Hepatocyte (in vitro differentiated cells): ENCODE measurements at regions not wholly inside any gene's neighbourhood (a gene's known extent, or its start where the extent isn't known, plus 50 kb on each side); places are given as distances from the start of the nearest gene placed in this dataset.

Experiments used
- DNase-seq: peaks from one replicate; pipeline ENCODE4 v3.0.0-alpha.2; 2016; ENCODE audit warnings: low spot score
- H2AFZ ChIP-seq: fragments of 200-600 bp; sonication (generic); 2 replicates; pipeline ENCODE4 v1.6.0; 2016; ENCODE audit warnings: antibody characterized with exemption, mild to moderate bottlenecking
- H3K27ac ChIP-seq: fragments of 200-600 bp; sonication (generic); 2 replicates; pipeline ENCODE4 v1.5.1; 2016; ENCODE audit warnings: mild to moderate bottlenecking
- H3K27me3 ChIP-seq: fragments of 200-600 bp; sonication (generic); 2 replicates; pipeline ENCODE4 v1.6.1; 2016
- H3K36me3 ChIP-seq: fragments of 200-600 bp; sonication (generic); replicated peaks from 2 replicates; pipeline ENCODE4 v1.5.1; 2016; ENCODE audit warnings: low read depth; ENCODE audit not compliant: insufficient read depth
- H3K4me1 ChIP-seq: fragments of 200-600 bp; sonication (generic); 2 replicates; pipeline ENCODE4 v1.5.1; 2016; ENCODE audit warnings: mild to moderate bottlenecking, moderate library complexity; ENCODE audit not compliant: insufficient read depth
- H3K4me2 ChIP-seq: fragments of 200-600 bp; sonication (generic); 2 replicates; pipeline ENCODE4 v1.6.0; 2016
- H3K4me3 ChIP-seq: fragments of 200-600 bp; sonication (generic); 2 replicates; pipeline ENCODE4 v1.5.1; 2016; ENCODE audit warnings: mild to moderate bottlenecking
- H3K79me2 ChIP-seq: fragments of 200-600 bp; sonication (generic); 2 replicates; pipeline ENCODE4 v1.6.0; 2017; ENCODE audit warnings: mild to moderate bottlenecking
- H3K9me2 ChIP-seq: fragments of 200-600 bp; sonication (generic); replicated peaks from 2 replicates; pipeline ENCODE4 v1.6.0; 2017; ENCODE audit warnings: mild to moderate bottlenecking; ENCODE audit not compliant: insufficient read depth
- H3K9me3 ChIP-seq: fragments of 200-600 bp; sonication (generic); 2 replicates; pipeline ENCODE4 v1.5.1; 2016; ENCODE audit warnings: low read depth, mild to moderate bottlenecking
- H4K20me1 ChIP-seq: fragments of 200-600 bp; sonication (generic); 2 replicates; pipeline ENCODE4 v1.6.0; 2016; ENCODE audit warnings: mild to moderate bottlenecking; ENCODE audit not compliant: insufficient read depth, poor library complexity, severe bottlenecking
- CTCF ChIP-seq: fragments of 200-600 bp; sonication (generic); IDR thresholded peaks from 2 replicates; pipeline ENCODE4 v1.5.1; 2016; ENCODE audit warnings: antibody characterized with exemption, mild to moderate bottlenecking; ENCODE audit not compliant: poor library complexity
- EZH2 ChIP-seq: fragments of 200-600 bp; sonication (generic); IDR thresholded peaks from 2 replicates; pipeline ENCODE4 v1.6.1; 2016; ENCODE audit warnings: antibody characterized with exemption, mild to moderate bottlenecking, borderline replicate concordance
- EZH2phosphoT487 ChIP-seq: fragments of 200-600 bp; sonication (generic); IDR thresholded peaks from one replicate; pipeline ENCODE4 v1.6.1; 2018; ENCODE audit warnings: antibody characterized with exemption, mild to moderate bottlenecking, low read depth, moderate library complexity; ENCODE audit not compliant: unreplicated experiment, severe bottlenecking
- WGBS: methylation state at CpG from one replicate; pipeline ENCODE4 v1.1.6; 2016; ENCODE audit warnings: low lambda C conversion rate; ENCODE audit errors: missing lambda C conversion rate; 5-methylcytosine and 5-hydroxymethylcytosine counted together

DNA sequence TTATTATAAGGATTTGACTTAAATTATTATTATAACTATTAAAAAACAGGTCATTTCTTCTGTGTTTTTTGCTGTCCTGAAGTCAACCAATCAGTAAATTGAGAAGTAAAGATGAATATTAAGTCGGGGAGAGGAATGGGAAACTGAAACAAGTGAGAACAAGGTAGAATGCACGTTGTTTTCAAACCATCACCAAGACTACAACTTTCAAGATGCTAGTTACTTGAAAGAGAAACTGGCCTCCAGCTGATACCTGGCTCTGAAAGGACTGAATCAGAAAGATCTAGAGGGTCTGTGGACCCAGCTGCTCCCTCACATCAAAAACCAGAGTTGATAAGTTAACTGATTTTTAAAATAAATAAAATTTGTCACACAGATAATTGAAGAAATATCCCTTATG is 1301.5 kb upstream of the ATXN8OS start:
- no peak for DNase-seq

DNA sequence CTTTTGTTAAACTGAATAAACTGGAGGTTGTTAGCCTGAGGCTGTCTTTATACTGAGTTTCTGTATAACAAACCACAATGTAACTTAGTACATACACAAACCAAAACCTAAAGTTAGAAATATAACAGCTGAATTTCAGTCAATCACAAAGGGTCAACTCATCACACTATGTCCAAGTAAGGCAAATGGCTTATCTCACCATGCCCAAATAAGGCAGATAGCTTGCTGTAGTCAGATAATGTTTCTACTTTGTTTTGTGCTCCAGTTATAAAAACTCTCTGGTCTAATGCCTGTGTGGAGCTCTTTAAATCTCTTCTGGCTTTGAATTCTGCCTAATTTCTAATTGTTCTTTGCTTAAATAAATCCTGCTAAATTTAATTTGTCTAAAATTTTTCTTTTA is 1323.4 kb upstream of the ATXN8OS start:
- H3K36me3 ChIP-seq, result no peaks in the 10 kb centered on the region
- H3K4me1 ChIP-seq, result no peaks in the 10 kb centered on the region
- no peaks in the 10 kb centered on the region for H3K27me3 ChIP-seq
- no peak for TF ChIP-seq EZH2
- TF ChIP-seq CTCF, result no peak
- no peak overlapping the region for H2AFZ ChIP-seq
- H3K27ac ChIP-seq, result no peak overlapping the region
- H3K79me2 ChIP-seq, result no peaks in the 10 kb centered on the region
- no peaks in the 10 kb centered on the region for H3K9me2 ChIP-seq
- no peak overlapping the region for H3K4me3 ChIP-seq
- H4K20me1 ChIP-seq, result no peaks in the 10 kb centered on the region
- H3K4me2 ChIP-seq, result no peak overlapping the region
- no peak for DNase-seq
- no peaks in the 10 kb centered on the region for H3K9me3 ChIP-seq

More for the DNA sequence above, 1301.5 kb upstream of the ATXN8OS start:
- Histone ChIP-seq H3K36me3 (no peaks in the 10 kb centered on the region), H3K79me2 (no peaks in the 10 kb centered on the region), H3K4me2 (no peak overlapping the region), H3K4me1 (no peaks in the 10 kb centered on the region), H3K9me2 (no peaks in the 10 kb centered on the region), H3K27ac (no peak overlapping the region), H3K27me3 (no peaks in the 10 kb centered on the region), H2AFZ (no peak overlapping the region), H4K20me1 (no peaks in the 10 kb centered on the region), H3K4me3 (no peak overlapping the region), H3K9me3 (no peaks in the 10 kb centered on the region)
- 82% methylated on average over 2 of the region's 2 CpGs for WGBS
- no peak for TF ChIP-seq EZH2

DNA sequence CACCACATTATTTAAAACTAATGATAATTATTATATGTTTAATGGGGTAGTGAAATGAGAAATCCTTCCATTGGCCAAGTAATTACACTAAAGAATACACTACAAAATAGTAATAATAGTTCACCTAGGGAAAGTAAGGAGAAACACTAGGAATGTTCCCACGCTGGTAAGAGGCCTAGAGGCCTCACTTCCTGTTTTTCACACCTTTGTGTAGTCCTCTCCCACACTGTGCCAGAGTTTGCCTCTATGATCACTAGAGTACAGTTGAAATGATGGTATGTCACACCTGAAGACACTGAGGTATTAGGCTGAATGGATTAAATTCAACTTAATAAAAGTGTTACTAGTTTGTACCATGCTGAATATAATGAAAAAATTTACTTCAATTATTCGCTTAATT is 1348.0 kb upstream of the ATXN8OS start:
- WGBS, result 87% methylated on average over 2 of the region's 2 CpGs
- Histone ChIP-seq H3K27me3 (no peaks in the 10 kb centered on the region), H3K4me3 (no peak overlapping the region), H4K20me1 (no peaks in the 10 kb centered on the region), H3K36me3 (no peaks in the 10 kb centered on the region), H2AFZ (no peak overlapping the region), H3K4me2 (no peak overlapping the region), H3K4me1 (no peaks in the 10 kb centered on the region), H3K79me2 (no peaks in the 10 kb centered on the region), H3K9me3 (no peaks in the 10 kb centered on the region), H3K27ac (no peak overlapping the region), H3K9me2 (no peaks in the 10 kb centered on the region)
- no peak for TF ChIP-seq CTCF
- no peak for TF ChIP-seq EZH2phosphoT487
- TF ChIP-seq EZH2, result no peak
- DNase-seq, result no peak

DNA sequence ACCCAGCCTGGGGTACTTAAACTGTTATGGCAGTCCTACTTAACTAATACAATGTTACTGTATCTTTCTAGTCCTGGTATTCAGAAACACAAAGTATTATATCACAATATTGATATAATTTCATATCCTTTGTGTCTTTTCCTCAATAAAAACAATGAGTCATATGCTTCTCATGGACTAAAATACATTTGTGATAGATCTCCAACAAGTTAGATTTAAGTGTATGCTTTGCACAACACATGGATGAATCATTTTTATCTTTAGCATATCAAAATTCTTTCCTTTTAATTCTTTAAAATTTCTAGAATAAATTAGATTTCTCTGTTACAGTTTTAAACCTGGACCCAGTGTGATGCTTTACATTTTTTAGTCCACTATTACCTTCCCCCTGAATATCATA is 1357.8 kb upstream of the ATXN8OS start:
- Histone ChIP-seq H3K4me3 (no peak overlapping the region), H3K79me2 (no peaks in the 10 kb centered on the region), H3K36me3 (no peaks in the 10 kb centered on the region), H3K9me2 (no peaks in the 10 kb centered on the region), H4K20me1 (no peaks in the 10 kb centered on the region), H2AFZ (no peak overlapping the region), H3K4me1 (no peaks in the 10 kb centered on the region), H3K27me3 (no peaks in the 10 kb centered on the region), H3K4me2 (no peak overlapping the region), H3K27ac (no peak overlapping the region), H3K9me3 (no peaks in the 10 kb centered on the region)
- TF ChIP-seq EZH2, result no peak
- TF ChIP-seq CTCF, result no peak
- TF ChIP-seq EZH2phosphoT487, result no peak
- DNase-seq, result no peak
